OCI-LY7 (cell line): ENCODE measurements at regions not wholly inside any gene's neighbourhood (a gene's known extent, or its start where the extent isn't known, plus 50 kb on each side); places are given as distances from the start of the nearest gene placed in this dataset.

Source experiments
- BruUV-seq: library from RNA; stranded (reverse); fragments of 400-500 nt; replicated peaks from 2 replicates; lab custom pipeline; 2021; lab: Mats Ljungman, UMichigan
- CTCF ChIA-PET: fragments of 300-600 bp; sonication (Branson Sonifier 250); formaldehyde crosslinking; loops from one replicate; lab custom pipeline; 2022; ENCODE audit warnings: antibody characterized with exemption; ENCODE audit not compliant: unreplicated experiment; lab: Charles Lee
- POLR2A ChIA-PET: fragments of 300-600 bp; sonication (Branson Sonifier 250); formaldehyde crosslinking; loops from one replicate; lab custom pipeline; 2022; ENCODE audit warnings: antibody characterized with exemption; lab: Charles Lee
- DNase-seq: peaks from one replicate; pipeline ENCODE4 v3.0.0-alpha.2; 2015; ENCODE audit warnings: low spot score
- H2AFZ ChIP-seq: fragments of 200-600 bp; sonication (generic), shearing (Covaris generic); 2 replicates; pipeline ENCODE4 v1.6.1; 2014; ENCODE audit warnings: mild to moderate bottlenecking, antibody characterized with exemption, low read length, moderate library complexity
- H3K27ac ChIP-seq: fragments of 200-600 bp; sonication (generic); 2 replicates; pipeline ENCODE4 v1.5.1; 2014; ENCODE audit warnings: mixed run types, low read depth, mild to moderate bottlenecking, moderate library complexity, low read length, inconsistent platforms; ENCODE audit not compliant: poor library complexity, severe bottlenecking
- H3K36me3 ChIP-seq: fragments of 200-600 bp; sonication (generic); 2 replicates; pipeline ENCODE4 v1.6.1; 2014; ENCODE audit warnings: mild to moderate bottlenecking, antibody characterized with exemption, low read length, moderate library complexity, mixed read lengths; ENCODE audit not compliant: insufficient read depth
- H3K4me1 ChIP-seq: fragments of 200-600 bp; sonication (generic); 2 replicates; pipeline ENCODE4 v1.5.1; 2014; ENCODE audit warnings: mild to moderate bottlenecking, low read length; ENCODE audit not compliant: insufficient read depth, poor library complexity, severe bottlenecking
- H3K4me2 ChIP-seq: fragments of 200-600 bp; sonication (generic); 2 replicates; pipeline ENCODE4 v1.6.1; 2014; ENCODE audit warnings: mild to moderate bottlenecking, low read length
- H3K4me3 ChIP-seq: fragments of 200-600 bp; sonication (generic); 2 replicates; pipeline ENCODE4 v1.5.1; 2014; ENCODE audit warnings: mild to moderate bottlenecking, low read depth, low read length; ENCODE audit not compliant: poor library complexity, severe bottlenecking
- H3K79me2 ChIP-seq: fragments of 200-600 bp; sonication (generic); 2 replicates; pipeline ENCODE4 v1.6.1; 2016; ENCODE audit warnings: low read depth, mild to moderate bottlenecking, low read length, moderate library complexity, mixed read lengths; ENCODE audit not compliant: insufficient read depth
- H3K9me2 ChIP-seq: fragments of 200-600 bp; sonication (generic); 2 replicates; pipeline ENCODE4 v1.6.1; 2016; ENCODE audit warnings: mild to moderate bottlenecking, low read length, mixed read lengths; ENCODE audit not compliant: insufficient read depth
- H3K9me3 ChIP-seq: fragments of 200-600 bp; sonication (generic); 2 replicates; pipeline ENCODE4 v1.6.1; 2014; ENCODE audit warnings: mild to moderate bottlenecking, mixed run types, low read length, mixed read lengths
- H4K20me1 ChIP-seq: fragments of 200-600 bp; sonication (generic); 2 replicates; pipeline ENCODE4 v1.6.1; 2014; ENCODE audit warnings: mild to moderate bottlenecking, antibody characterized with exemption, low read length, moderate library complexity, mixed read lengths; ENCODE audit not compliant: insufficient read depth
- EZH2phosphoT487 ChIP-seq: fragments of 200-600 bp; sonication (generic); IDR thresholded peaks from 2 replicates; pipeline ENCODE4 v1.6.1; 2018; ENCODE audit warnings: low read depth, borderline replicate concordance, mild to moderate bottlenecking, mixed run types, antibody characterized with exemption, low read length, moderate library complexity, mixed read lengths
- intact Hi-C: fragments of 100-400 bp; cut with micrococcal nuclease; formaldehyde crosslinking; loops from one replicate; pipeline ENCODE4 v1.10.0; 2022; ENCODE audit not compliant: unreplicated experiment
- TF ChIP-seq, protein P1 (sequence below): fragments of 200-600 bp; sonication (generic); conservative IDR thresholded peaks from 2 replicates; pipeline ENCODE4 v1.5.1; 2014; ENCODE audit warnings: mild to moderate bottlenecking, antibody characterized with exemption, low read length, moderate library complexity, mixed read lengths

DNA sequence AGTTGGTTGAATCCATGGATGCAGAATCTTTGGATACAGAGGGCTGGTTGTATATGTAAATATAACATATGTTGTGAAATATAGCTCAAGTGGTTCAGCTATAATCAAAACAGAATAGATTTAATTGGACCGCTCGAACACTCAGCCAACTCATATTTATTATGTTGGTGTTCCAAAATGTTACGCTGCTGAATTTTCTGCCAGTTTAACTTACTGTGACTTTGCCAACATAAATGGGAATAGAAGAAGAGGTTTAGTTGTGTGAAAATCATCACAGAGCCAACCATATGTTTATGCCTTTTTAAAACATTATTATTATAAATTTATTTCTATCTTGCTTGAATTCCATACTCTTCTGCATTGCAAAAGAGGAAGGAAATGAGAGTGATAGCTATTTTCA, 178.2 kb upstream of the FBXL7 start:
- H3K9me3 ChIP-seq: no peaks in the 10 kb centered on the region
- no peaks in the 10 kb centered on the region for H4K20me1 ChIP-seq
- no peaks in the 10 kb centered on the region for H3K9me2 ChIP-seq
- DNase-seq: no peak
- no TSS peak for BruUV-seq
- H3K4me3 ChIP-seq: no peak overlapping the region
- TF ChIP-seq, protein P1, sequence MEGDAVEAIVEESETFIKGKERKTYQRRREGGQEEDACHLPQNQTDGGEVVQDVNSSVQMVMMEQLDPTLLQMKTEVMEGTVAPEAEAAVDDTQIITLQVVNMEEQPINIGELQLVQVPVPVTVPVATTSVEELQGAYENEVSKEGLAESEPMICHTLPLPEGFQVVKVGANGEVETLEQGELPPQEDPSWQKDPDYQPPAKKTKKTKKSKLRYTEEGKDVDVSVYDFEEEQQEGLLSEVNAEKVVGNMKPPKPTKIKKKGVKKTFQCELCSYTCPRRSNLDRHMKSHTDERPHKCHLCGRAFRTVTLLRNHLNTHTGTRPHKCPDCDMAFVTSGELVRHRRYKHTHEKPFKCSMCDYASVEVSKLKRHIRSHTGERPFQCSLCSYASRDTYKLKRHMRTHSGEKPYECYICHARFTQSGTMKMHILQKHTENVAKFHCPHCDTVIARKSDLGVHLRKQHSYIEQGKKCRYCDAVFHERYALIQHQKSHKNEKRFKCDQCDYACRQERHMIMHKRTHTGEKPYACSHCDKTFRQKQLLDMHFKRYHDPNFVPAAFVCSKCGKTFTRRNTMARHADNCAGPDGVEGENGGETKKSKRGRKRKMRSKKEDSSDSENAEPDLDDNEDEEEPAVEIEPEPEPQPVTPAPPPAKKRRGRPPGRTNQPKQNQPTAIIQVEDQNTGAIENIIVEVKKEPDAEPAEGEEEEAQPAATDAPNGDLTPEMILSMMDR: no peak
- TF ChIP-seq EZH2phosphoT487: no peak
- H3K79me2 ChIP-seq: no peaks in the 10 kb centered on the region
- H3K27ac ChIP-seq: no peak overlapping the region
- no peaks in the 10 kb centered on the region for H3K4me1 ChIP-seq
- intact Hi-C loops: no loop called here
- no peaks in the 10 kb centered on the region for H3K36me3 ChIP-seq
- H2AFZ ChIP-seq: no peak overlapping the region
- H3K4me2 ChIP-seq: no peak overlapping the region
- ChIA-PET POLR2A (interaction anchor here (1.3 kb wide), 1 partner anchor 13 kb away, joined by 3 read pairs; no protein-coding TSS in a partner anchor), CTCF (no interaction called here)

DNA sequence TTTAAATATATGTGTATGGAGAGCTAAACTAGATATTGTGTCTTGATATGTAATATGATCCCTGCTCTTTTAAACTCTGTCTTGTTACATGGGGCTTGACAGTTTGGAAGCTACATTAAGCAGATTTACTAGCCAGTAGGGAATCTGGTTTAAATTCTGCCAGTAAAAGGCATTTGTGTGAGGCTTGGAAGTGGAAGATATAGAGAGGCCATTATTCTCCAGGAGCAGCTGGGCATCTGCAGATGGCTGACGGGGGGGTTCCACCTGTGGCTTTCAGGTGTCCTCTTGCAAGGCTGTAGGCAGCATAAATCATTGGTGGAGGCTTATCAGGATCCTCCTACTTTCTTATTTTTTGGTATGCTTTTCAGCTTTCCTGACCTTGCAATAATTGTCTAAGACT, 179.1 kb upstream of the FBXL7 start:
- POLR2A ChIA-PET: no interaction called here
- intact Hi-C loops: no loop called here

More for the DNA sequence above, 179.1 kb upstream of the FBXL7 start:
- Histone ChIP-seq H3K79me2 (no peaks in the 10 kb centered on the region), H3K9me2 (no peaks in the 10 kb centered on the region), H3K9me3 (no peaks in the 10 kb centered on the region), H3K4me2 (no peak overlapping the region), H4K20me1 (no peaks in the 10 kb centered on the region), H3K4me1 (no peaks in the 10 kb centered on the region), H3K27ac (no peak overlapping the region), H3K36me3 (no peaks in the 10 kb centered on the region), H3K4me3 (no peak overlapping the region), H2AFZ (no peak overlapping the region)
- BruUV-seq: no TSS peak
- no peak for DNase-seq
- CTCF ChIA-PET: no interaction called here
- TF ChIP-seq, protein P1: no peak
- TF ChIP-seq EZH2phosphoT487: no peak
